ENCODE measurements at regions not wholly inside any gene's neighbourhood (a gene's known extent, or its start where the extent isn't known, plus 50 kb on each side); places are given as distances from the start of the nearest gene placed in this dataset.

GRCh38 chr13:75929076-75929475 lies 292.9 kb downstream of the LMO7 start:
- TF ChIP-seq CTCF (IDR thresholded peaks at IDR 0.05) (no peak), POLR2A (IDR thresholded peaks at IDR 0.05; ENCODE audit: low read depth) (no peak), EP300 (IDR thresholded peaks at IDR 0.05) (no peak), POLR2AphosphoS5 (IDR thresholded peaks at IDR 0.05) (no peak)
